NOMO-1 treated with DMSO at 0.1 percent for 48 hours (cell line): ENCODE measurements at regions not wholly inside any gene's neighbourhood (a gene's known extent, or its start where the extent isn't known, plus 50 kb on each side); places are given as distances from the start of the nearest gene placed in this dataset.
"Not testable (repeated sequence)": the region's sequence is repeated elsewhere in the genome, so short reads cannot be mapped to it uniquely, and the experiment has no call there.

Source experiments
- DNase-seq: peaks from one replicate; lab custom pipeline; 2025; ENCODE audit not compliant: unreplicated experiment; lab: John Stamatoyannopoulos, UW

DNA sequence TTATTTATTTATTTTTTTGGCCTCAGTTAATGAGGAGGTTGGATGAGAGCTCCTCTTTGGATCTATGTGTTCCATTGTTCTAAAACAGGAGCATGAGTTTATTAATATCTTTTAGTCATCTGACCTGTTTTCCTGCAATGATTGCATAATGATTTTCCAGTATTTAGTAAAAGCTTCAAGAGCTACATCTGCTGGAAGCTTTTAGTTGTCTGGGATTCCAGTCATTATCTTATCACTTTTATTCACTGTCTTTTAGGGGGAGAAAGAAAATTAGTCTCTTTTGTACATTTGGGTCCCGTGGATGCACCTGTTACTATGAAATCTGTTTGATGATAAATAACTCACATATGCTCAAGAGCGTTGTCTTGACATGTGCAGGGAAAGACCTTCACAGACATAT, 1270.0 kb downstream of the ROBO1 start:
- DNase-seq: no peak

DNA sequence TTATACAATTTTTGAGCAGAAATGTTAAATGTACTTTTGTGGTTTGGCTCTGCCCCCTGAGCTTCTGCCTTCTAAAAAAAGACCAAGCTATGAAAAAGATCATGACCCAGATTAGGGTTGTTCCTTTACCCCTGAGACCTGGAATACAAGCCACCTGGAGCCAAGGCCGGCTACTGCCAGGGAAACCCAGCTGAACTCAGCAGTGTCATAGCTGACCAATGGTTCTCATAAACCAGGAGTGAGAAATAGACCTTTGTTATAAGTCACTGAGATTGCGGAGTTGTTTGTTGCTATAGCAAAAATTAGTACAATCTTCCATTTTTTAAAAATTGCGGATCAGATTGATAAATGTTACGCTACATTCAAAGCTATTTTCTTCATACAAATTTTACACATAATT, 1261.7 kb downstream of the ROBO1 start:
- DNase-seq: no peak

DNA sequence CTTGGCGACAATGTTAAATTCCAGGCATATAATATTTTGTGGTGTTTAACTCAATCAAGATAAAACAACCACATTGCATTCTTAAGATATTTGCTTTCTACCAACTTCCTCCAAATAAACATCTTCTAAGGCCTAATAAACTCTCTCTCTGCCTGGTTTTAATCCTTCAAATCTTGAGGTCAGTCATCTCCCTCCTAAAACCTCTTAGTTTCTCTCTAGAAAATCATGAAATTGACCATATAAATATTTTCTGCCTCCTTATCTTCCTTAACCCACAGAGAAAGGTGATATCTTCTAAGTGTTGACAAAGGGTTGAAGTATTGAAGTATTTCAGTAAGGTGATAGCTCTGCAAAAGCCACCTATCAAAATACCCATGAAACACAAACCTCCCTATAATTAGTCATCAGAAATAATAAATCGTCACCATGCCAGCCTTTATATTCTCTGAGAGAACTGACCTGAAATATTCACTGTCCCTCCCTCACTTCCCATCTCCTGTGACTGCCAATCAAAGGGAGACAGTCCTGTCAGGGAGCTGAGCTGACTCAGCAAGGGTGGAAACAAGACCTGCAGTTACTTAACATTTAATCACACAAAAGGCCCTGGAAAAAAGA, 1261.1 kb downstream of the ROBO1 start:
- DNase-seq: no peak

DNA sequence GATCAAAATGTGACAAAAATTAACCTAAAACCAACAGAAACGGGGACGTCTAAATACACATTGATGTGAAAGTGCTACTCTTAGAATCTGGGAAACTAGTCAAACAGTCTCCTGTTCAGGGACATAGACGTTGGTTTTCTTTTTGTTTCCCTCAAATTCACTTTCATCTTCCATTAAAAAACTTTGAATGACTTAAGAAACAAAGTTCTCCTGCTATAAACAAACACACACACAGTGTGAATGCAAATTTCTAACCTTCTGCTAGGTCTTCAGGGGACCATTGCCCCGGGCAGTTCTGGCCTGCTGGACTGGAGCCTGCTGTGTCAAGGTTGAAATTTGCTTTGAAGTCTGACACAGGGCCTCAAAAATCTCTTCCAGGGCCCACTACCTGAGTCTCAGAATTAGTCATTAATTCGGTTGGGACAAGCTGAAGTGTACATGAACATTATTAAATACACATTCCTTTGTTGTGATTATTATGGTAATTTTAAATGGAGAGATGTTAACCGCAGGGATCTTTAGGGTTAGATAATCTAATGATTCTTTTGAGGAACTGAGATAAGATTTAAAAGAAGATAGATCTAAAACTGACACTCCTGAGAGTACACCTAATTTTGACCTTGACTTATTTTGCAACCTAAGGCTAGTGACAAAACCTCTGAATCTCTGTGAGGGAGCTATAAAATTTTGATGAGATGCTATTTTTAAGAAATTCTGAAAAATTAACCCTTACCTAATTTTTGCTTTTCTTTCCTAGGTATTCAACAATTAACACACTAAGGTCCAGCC, 1260.4 kb downstream of the ROBO1 start:
- no peak for DNase-seq

DNA sequence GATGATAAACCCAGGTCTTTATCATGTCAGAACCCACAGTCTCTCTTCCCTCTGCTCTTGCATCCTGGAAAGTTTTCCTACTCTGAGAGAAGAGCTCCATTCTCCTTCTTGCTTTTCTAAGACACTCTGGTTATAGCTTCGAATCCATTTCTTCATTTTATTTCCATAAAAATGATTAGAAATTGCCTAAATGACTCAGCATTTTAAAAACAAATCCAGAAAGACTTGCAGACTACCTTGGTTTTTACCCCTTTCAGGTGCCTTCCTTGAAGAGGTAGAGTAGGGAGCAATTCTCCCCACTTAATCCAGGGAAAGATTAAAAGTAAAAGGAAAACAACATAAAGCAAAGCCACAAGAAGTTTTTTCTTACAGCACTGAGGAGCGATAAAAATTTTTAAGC, 1256.0 kb downstream of the ROBO1 start:
- DNase-seq: no peak

GRCh38 chr3:78512786-78513185, 1255.0 kb downstream of the ROBO1 start:
- DNase-seq: not testable (repeated sequence)

DNA sequence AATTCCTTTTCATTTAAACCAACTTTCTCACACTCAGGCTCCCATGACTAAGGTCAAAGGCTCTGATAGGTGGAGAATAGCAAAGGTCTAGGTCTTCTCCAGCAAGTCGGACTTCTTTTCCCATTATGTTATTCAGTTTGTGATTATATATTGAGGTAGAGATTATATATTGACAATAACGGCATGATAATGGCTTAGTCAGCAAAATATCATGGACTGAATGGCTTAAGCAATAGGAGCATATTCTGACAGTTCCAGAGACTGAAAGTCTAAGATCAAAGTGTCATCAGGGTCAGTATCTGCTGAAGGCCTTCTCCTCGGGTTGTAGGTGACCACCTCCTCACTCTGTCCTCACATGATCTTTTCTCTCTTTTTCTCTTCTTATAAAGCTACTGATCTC, 1251.4 kb downstream of the ROBO1 start:
- DNase-seq: no peak

DNA sequence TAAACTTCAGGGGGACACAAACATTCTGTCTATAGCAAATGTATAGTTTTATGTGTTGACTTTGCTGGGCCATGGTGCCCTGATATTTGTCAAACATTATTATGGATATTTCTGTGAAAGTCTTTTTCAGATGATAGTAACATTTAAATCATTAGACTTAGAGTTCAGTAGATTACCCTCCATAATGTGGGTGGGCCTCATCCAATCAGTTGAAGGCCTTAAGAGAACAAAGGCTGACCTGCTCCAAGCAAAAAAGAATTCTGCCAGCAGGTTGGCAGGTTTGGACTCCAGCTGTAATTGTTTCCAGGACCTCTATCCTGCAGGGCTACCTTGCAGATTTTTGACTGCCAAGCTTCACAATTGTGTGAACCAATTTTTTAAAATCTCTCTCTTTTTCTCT, 1250.9 kb downstream of the ROBO1 start:
- no peak for DNase-seq

GRCh38 chr3:78517965-78518364, 1249.8 kb downstream of the ROBO1 start:
- no peak for DNase-seq

- no peak for DNase-seq
Observed at GRCh38 chr3:78519281-78519680, 1248.5 kb downstream of the ROBO1 start.

DNA sequence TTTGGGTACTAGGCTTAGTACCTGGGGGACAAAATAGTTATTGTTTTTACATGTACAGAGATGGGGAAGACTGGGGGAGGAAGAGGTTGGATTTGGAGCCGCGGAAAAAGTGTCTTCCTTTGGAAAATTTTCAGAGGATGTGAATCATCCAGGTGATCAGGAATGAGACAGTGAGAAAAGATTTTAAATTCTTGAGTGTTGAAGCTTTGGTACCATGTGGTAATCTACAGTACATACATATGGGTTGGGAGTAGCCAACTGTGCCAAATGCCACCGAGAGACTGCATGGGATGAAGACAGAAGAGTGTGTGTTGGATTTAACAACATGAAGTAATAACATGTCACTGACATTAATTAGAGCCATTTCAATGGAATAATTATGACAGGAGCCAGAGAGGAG, 1238.2 kb downstream of the ROBO1 start:
- no peak for DNase-seq

DNA sequence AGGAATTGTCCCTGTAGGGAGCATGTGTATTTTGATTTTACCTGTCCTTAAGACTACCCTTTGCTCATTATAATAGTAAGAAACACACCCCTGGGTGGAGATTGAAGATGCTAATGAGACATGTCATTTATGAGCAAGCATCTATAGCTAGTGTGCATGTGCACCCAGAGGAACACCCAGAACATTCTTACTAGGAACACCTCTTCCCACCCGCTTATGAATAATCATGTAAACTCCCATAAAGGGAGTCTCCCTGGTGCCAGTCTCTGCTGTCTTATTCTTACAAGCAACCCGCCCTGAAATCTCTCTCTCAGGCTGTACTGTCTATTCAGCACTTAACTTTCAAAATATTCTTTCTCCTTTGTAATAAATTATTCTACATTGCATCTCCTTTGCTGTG, 1227.3 kb downstream of the ROBO1 start:
- no peak for DNase-seq

GRCh38 chr3:78545827-78546226, 1222.0 kb downstream of the ROBO1 start:
- DNase-seq: no peak
